ENCODE measurements at regions not wholly inside any gene's neighbourhood (a gene's known extent, or its start where the extent isn't known, plus 50 kb on each side); places are given as distances from the start of the nearest gene placed in this dataset.

DNA sequence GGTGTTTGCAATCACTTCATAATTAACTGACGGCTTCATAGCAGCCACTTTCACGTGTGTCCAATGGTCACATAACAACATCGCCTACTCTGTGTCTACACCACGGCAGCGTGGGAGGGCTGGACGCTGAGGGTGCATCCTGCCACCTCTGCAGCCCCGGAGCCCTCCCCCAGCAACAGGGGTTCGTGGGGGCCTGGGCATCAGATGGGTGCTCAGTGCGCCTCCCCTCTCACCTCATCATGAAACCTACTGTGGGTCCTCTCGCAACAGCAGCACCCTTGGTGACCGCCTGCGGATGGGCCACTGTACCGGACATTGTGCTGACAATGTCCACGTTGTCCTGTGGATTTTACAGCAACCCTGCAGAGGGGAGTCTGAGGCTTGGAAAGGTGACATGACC lies 193.5 kb downstream of the UQCRFS1 start:
- TF ChIP-seq, protein P1, sequence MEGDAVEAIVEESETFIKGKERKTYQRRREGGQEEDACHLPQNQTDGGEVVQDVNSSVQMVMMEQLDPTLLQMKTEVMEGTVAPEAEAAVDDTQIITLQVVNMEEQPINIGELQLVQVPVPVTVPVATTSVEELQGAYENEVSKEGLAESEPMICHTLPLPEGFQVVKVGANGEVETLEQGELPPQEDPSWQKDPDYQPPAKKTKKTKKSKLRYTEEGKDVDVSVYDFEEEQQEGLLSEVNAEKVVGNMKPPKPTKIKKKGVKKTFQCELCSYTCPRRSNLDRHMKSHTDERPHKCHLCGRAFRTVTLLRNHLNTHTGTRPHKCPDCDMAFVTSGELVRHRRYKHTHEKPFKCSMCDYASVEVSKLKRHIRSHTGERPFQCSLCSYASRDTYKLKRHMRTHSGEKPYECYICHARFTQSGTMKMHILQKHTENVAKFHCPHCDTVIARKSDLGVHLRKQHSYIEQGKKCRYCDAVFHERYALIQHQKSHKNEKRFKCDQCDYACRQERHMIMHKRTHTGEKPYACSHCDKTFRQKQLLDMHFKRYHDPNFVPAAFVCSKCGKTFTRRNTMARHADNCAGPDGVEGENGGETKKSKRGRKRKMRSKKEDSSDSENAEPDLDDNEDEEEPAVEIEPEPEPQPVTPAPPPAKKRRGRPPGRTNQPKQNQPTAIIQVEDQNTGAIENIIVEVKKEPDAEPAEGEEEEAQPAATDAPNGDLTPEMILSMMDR (conservative IDR thresholded peaks at IDR 0.05; ENCODE audit: low read length) = no peak
- TF ChIP-seq EZH2phosphoT487 (IDR thresholded peaks at IDR 0.05; ENCODE audit: borderline replicate concordance) = no peak

Measured in Loucy (cell line).